Inflammatory macrophage treated with lipopolysaccharide for 1 hour (primary cell): ENCODE measurements at regions not wholly inside any gene's neighbourhood (a gene's known extent, or its start where the extent isn't known, plus 50 kb on each side); places are given as distances from the start of the nearest gene placed in this dataset.
"Not testable (repeated sequence)": the region's sequence is repeated elsewhere in the genome, so short reads cannot be mapped to it uniquely, and the experiment has no call there.

Experiments
- DNase-seq, 2 donors: peaks; one replicate each; pipeline ENCODE4 v3.0.0-alpha.2; 2020 to 2022

DNA sequence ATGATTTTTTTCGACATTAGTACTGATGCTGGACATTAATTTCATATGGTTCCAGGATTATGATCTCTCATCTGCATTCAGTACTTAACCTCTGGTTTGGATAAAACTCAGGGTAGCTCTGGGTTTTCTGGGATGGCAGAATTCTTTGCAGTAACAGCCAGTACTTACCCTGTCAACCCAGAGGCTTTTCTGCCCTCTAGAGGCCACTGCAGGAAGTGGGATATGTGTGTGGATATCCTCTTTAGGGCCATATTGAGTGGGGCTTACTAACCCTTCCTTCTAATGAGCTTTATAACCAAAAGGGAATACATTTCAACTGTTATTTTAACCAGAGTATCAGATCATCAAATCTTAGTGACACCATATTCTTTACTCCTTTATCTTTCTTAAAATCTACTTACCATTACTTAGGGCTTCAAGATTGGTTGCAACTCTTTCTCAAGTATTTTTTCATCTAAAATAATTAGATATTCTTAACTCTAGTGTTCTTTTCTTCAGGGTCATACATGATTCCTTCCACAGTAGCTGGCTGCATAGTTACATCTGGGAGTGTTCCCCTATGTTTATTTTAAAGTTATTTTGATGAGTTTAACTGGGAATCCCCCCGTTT is 488.0 kb upstream of the STXBP6 start:
- DNase-seq, result peak; percentile 5 to 45

DNA sequence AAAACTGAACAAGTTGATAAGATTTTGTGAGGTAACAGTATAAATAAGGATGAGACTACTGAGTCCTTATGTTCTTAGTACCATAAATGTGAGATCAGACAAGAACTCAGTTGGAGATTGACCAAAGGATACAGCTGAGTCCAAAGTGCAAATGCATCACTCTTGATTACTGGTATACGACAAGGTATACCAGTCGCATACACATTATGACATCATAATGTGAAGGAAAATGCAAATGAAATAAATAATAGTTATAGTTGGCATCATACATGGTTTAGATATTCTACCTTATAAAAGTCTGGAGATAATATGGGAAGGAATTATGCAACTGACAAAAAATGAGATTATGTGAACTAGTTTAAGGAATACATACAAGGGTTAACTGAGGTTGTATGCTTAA is 476.3 kb upstream of the STXBP6 start:
- DNase-seq, result no peak

DNA sequence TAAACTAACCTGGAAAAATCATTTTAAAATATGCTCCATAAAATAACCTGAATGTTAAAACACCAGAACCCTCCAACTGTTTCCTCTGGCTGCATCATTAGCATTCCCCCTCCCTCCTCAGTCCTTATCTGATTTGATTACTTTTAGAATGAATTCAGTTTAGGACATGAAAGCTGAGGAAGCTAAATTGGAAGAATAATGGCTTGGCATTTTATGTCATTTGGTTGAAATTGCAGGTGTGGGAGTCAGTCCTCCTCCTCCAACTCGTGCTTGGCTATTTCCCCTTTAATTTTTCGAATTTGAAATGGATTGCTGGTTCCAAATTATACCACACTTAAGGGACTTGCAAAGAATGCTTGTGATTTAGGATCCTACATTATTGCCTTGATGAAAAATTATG is 473.0 kb upstream of the STXBP6 start:
- DNase-seq, result no peak

DNA sequence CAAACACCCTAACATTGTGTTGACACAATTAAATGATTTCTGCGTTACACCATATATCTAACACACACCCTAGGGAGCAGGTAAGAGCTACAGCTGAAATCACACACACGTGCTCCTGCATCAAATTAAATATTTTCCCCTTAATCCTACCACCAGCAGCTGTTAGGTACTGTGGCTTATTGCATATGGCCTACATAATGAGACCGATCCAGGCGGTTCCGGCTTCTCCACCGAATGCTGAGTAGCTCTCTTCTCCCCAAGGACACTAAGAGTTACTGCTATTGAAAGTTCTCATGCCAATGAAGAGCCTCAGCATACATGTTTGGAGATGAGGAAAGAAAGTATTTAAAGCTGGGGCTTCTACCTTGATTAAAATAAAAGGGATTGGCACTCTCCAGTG is 472.2 kb upstream of the STXBP6 start:
- no peak for DNase-seq

DNA sequence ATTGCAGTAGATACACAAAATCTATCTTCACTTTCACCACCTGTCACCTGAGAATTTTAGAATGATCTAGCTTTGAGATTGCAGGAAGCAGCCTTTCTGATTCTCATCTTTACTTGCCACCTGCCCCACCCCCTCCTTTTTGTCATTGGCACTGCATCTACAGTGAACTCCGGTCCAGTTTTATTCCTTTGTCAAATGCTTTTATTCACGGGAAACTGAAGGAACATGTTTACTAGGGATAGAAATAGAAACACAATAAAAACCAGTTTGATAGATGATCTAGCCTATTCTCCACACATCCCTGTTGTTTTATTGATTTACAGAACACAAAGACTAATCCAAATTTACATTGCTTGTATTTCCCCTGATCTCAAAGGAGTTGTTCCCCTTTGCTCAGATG is 471.7 kb upstream of the STXBP6 start:
- no peak for DNase-seq

DNA sequence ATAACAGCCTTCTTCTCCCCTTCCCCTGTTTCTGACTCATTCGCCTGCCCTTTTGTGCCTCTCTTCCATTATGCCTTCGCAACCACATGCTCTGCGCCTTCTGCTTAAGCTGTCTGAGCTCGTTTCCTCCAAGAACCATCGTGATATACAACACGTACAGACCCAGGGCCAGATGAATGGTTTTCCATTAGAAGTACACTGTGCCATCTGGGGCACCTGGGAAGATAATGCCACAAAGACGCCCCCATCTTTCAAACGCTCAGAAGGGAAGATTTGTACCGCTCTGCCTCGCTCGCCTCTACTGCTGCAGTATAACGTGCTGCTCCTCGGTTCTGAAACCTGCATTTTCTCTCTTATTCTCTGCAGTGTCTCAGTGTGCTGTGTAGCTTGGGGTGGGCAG is 470.9 kb upstream of the STXBP6 start:
- DNase-seq, result no peak

DNA sequence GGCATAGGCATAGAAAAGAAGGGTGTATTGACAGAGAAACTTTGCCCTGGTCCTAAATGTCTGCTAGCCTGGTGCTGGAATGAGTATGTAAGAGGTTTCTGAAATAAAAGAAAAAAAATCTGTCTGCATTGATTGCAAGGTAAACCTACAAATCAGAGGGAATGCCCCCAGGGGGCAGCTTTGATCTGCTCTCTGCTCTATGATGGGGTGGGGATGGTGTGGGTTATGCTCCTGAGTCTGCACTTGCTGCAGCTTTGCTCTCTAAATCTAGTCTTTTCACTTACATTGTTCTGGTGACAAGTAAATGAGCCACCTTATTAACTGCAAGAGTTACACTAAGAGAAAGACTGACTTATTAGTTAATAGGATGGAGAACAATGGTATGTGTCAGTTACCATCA is 468.4 kb upstream of the STXBP6 start:
- DNase-seq, result no peak

DNA sequence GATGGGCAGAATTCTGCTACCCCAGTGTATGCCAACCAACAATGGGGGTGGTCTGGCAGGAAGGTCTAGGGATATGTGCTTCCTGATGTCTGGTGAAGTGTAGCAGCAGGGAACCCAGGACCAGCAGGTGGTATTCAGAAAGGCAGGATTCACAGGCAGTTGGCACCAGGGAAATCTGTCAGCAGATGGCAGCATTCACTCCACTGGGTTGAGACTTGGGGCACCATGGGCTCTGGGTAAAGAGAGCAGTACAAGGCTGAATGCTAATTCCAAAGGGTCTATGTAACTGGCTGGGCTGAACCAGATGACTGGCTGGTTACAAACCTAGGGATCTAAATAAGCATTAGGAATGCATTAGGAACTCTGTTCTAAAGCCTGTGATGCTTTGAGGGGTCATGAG is 466.9 kb upstream of the STXBP6 start:
- no peak for DNase-seq

DNA sequence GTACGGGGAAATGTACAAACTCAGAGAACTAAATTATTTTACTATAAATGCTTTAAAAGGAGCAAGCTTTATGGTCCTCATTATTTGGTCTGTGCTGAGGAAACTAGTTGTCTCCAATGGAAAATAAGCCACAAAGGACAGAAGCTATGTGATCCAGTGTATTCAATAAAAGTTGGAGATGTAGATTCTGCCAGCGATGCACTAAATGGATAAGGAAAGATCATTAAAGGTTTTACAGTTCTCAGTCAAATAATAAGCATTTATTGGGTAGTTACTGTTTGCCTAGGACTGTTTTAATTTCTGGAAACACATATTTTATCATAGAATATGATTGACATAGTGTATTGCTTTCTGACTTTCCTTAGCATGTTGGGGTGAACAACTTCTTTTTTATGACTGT is 458.9 kb upstream of the STXBP6 start:
- no peak for DNase-seq

DNA sequence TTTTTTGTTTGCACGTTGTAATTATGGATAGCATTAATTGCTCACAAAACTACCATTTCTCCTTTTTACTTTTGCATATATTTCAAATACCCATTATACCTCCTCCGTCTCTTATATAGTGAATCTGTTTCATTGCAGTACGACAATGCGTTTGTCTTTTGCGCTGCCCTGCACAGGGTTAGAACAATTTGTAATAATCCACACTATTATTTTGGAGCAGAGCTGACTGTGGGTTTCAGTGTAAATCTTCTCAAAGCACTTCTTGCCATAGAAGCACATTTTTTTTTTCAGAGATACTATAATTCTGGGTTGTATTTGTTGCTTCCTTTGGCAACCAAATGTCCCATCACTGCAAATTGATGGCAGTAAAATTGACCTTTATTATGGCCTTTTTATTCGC is 451.8 kb upstream of the STXBP6 start:
- no peak for DNase-seq

DNA sequence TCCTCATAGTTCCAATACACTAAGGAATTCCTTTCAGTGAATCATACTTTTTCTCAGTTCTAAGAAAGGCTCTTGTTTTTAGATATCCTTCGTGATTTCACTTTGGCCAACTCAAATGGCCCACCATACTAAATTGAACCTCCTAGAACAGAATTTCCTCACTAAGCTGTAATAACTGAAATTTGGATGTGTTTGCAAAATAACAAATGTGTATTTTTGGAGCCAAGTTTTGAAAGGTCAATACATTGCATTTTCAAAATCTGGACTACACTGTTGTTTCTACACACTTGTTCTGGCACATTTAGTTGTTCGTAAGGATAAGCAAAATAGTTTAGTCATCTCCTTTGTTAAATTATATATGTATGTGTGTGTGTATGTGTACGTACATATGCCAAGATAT is 439.0 kb upstream of the STXBP6 start:
- DNase-seq, result no peak

DNA sequence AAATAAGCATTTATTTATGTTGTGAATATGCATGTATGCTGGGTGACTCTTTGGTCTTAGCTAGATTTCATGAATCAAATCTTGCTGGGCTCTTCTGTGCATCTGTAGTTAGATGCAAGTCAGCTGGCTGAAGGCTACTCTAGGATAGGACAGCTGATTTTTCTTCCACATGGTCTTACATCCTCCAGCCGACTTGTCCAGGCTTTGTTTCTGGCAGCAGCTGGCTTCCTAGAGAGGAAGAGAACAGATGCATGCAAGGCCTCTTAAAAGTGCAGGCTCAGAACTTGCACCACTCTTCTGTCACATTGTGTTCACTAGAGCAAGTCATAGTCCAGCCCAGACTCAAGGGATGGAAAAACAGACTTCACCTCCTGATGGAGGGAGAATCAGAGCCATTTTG is 435.4 kb upstream of the STXBP6 start:
- no peak for DNase-seq

DNA sequence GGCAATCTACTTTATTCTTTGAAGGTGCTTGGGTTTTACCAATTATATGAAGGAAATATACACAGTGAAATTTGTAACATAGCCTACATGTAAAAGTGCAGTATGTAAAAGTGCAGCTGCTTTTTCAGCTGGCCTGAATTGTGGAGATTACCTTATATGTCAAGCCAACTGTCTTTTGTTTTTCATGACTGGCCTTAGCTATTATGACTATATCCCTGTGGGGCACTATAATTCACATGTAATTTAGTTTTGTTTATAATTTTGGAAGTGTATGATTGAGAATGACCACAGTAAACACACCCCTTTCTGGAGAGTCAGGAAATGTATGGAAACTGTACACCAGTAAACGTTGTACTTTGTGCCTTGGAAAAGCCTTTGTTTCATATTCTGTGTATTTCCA is 435.0 kb upstream of the STXBP6 start:
- no peak for DNase-seq

DNA sequence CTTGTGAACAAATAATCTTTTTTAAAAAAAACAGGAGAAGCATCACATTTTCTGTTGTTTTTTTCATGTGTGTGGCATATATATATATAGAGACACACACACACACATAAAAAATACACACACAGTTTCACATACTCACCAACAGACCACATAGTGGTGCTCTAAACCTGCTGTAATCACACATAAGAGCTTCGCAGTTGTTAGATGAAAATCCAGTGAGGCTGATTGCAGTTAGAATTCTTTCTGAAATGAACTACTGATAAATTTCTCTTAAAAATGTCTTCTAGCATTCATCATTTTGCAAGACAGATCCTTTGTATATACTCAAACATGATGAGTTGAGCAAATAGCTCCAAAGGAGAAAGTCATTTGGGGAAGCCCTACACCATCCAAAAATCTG is 434.3 kb upstream of the STXBP6 start:
- no peak for DNase-seq

DNA sequence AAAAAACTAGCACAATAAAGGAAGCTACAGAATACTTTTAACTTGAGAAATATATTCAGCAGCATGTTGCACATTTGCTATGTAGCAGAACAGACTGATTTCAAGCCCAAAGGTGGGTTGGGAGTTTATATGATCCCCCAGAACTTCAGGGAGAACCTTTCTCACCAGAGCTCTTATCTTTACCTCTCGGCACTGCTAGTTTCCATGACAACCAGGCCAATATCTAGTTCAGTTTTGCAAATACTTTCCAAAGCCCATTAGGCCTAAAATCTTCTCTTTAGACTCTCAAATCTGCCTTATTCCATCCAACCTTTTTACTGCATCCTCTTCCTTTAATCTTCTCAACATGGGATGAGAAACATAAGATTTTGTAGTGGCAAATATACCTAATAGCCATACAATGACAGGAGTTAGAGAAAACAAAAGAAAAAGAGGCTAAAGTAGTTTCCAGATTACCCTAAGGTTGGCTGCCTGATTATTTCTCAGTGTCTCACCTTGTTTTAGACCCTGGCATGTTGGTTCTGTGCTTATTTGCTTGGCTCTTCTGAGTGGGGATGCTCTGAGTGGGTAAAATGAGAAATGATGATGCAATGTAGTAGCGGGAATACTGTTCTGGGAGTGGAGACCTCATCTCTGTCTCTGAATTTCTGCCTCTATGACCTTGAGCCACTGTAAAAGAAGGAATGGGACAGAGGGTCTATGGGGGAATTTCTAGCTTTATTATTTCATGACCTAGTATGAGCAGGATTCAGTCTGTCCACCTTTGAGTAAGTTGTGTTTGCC is 427.6 kb upstream of the STXBP6 start:
- no peak for DNase-seq

DNA sequence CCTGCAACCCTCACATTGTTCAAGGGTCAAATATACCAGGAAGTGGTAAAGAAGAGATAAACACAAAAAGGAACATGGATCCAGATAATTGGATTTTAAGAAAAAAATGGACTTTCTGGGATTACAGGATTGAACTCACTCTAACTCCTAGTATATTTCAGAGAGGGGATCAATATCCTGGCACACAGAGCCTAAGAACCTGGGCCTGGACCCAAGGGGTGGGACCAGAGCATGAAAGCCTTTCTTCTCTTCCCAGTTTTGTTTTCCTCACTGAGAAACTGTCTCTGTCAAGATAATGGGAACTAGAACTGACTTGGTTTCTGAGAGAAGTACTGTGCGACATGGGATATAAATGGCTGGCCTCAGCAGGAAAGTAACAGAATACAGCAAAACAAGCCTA is 422.8 kb upstream of the STXBP6 start:
- no peak for DNase-seq

DNA sequence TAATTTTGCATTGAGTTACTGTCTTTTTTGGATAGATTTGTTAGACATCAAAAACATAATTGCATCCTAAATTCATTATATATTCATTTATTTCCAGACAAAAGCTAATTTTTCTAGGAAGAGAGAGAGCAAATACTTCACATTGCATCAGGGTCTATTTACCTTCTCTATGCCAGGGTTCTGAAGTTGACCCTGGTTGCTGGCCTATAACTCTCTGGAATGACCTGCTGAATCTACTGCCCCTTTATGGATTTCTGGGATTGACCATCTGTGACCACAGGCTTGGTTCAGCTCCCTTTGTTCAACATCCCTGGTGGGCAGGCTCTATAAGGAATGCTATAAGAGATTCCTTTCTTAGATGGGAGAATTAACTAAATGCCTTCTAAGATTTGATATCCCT is 414.8 kb upstream of the STXBP6 start:
- no peak for DNase-seq

DNA sequence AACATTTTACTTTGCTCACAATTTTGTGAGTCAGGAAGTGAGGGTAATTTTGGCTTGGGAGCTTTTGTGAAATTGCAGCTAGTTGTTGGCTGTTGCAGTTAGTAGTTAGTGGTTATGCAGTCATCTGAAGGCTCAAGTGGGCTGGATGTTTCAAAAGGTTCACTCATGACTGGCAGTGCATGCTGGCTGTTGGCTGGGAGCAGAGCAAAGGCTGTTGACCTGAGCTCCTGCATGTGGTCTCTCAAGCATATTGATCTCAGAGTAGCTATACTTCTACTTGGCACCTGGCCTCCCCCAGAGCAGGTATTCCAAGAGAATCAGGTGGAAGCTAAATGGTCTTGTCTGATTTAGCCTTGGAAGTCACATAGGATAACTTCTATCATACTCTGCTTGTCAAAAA is 414.1 kb upstream of the STXBP6 start:
- DNase-seq, result no peak

DNA sequence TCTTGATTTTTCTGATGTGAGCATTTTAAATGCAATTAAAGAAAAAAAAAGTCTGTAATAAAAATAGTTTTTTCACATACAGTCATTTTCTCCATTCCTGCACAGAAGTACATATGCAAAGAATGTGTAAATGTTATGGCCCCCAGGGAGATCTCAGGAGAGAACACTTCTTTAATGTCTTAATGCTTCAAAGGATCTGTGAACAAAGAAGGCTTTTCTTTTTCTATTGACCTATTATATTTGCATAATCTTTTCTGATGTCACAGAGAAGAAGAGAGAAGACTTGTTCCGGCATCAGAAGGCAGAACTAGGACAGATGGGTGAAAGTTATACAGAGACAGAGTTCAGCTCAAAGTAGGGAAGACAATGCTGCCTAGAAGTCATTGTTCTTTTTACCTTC is 413.5 kb upstream of the STXBP6 start:
- no peak for DNase-seq

DNA sequence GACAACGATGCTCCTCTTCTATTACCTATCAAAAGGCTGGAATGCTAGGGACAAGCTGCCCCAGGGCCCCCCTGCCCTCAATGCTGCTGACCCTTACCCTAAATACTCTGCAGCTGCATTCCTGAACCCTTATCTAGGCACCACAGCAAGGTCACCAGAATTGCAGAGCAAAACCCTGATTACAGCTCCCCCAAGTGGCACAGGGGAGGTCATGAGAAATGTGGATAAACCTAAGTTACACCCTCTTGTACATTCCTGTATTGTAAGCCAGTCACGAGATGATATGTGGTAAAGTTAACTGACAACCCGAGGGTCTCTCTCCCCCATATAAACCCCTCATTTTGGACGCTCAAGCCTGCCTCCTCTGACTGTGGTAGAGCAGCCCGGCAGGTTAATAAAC is 411.8 kb upstream of the STXBP6 start:
- no peak for DNase-seq

DNA sequence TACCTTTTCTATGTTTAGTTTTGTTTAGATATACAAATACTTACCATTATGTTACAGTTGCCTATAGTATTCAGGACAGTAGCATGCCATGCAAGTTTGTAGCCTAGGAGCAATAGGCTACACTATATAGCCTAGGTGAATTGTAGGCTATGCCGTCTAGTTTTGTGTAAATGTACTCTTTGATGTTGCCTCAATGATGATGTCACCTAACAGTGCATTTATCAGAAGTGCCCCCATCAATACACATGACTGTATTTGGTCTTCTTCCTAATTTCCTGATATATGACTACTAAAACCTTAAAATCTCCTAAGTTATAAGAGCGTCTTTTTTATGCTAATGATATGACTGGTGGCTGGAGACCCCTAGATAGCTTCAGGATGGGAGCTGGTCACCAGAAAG is 394.4 kb upstream of the STXBP6 start:
- no peak for DNase-seq

DNA sequence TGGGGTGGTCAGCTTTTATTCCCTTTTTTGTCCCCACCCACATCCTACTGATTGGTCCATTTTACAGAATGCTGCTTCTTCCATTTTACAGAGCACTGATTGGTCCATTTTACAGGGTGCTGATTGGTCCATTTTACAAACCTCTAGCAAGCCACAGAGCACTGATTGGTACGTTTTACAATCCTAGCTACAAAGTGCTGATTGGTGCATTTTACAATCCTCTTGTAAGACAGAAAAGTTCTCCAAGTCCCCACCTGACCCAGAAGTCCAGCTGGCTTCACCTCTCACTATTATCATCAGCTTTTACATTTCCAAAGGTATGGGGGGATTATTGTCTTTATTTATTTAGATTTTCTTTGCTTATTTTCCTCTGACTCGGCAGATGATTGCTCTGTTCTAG is 390.4 kb upstream of the STXBP6 start:
- DNase-seq, result not testable (repeated sequence)

DNA sequence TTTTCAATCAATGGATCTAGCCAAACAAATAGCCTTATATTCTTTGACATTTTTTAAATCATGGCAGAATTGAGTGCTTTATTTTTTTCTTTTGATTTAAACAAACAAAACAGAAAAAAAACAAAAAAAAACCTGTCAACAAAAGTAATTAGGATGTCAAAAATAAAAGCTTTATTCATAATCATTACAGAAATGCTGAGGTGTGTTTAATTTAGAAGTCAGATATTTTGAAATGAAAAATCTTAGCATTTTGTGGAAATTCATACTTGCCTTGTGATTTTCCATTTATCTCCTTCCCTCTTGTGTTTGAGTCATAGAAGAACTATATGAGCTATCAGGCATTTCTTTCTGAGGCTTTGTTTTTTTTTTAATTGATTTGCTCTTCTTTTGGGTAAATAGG is 387.0 kb upstream of the STXBP6 start:
- DNase-seq, result no peak

DNA sequence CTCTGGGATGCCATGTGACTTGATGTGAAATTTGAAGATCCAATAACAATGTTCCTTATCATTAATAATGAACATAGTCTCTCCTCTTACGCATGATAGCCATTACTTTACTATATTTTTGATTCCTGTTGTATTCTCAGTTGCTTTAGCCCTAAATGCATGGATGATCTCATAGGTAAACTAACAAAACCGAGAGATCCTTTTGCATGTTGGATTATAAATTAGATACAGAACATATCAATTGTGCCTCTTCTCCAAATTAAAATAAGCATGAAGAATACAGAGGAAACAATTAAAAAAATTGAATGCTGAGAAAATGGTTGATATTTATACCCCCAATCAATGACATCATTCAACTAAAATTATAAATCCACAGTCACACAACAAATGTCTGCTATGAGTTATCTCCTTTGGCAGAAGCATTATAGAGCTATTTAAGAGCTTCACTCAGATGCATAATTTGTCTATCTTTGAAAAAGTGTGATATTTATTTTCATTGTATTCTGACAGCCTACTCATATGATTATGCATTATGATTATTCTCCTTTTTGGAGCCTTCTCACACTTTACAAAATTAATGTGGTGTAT is 386.4 kb upstream of the STXBP6 start:
- no peak for DNase-seq
